ENCODE measurements at regions not wholly inside any gene's neighbourhood (a gene's known extent, or its start where the extent isn't known, plus 50 kb on each side); places are given as distances from the start of the nearest gene placed in this dataset.

GRCh38 chr1:4271338-4271998 is 371.4 kb upstream of the C1orf174 start:
- no peak overlapping the region for H3K27ac ChIP-seq (ENCODE audit: low read depth in 2 of 2, low read length in 2 of 2)
- H3K4me1 ChIP-seq (ENCODE audit: control insufficient read depth in 2 of 3, insufficient read depth in 2 of 3, low read depth in 1 of 3, low read length in 3 of 3) = peaks cover 0 to 17% (median 5%) of the 10 kb centered on the region in 3 donors
- TF ChIP-seq, protein P1, sequence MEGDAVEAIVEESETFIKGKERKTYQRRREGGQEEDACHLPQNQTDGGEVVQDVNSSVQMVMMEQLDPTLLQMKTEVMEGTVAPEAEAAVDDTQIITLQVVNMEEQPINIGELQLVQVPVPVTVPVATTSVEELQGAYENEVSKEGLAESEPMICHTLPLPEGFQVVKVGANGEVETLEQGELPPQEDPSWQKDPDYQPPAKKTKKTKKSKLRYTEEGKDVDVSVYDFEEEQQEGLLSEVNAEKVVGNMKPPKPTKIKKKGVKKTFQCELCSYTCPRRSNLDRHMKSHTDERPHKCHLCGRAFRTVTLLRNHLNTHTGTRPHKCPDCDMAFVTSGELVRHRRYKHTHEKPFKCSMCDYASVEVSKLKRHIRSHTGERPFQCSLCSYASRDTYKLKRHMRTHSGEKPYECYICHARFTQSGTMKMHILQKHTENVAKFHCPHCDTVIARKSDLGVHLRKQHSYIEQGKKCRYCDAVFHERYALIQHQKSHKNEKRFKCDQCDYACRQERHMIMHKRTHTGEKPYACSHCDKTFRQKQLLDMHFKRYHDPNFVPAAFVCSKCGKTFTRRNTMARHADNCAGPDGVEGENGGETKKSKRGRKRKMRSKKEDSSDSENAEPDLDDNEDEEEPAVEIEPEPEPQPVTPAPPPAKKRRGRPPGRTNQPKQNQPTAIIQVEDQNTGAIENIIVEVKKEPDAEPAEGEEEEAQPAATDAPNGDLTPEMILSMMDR (IDR thresholded peaks at IDR 0.05; ENCODE audit: borderline replicate concordance, extremely low read depth, insufficient read depth) = no peak
- no peaks in the 10 kb centered on the region for H3K36me3 ChIP-seq (ENCODE audit: control insufficient read depth in 2 of 3, insufficient read depth in 3 of 3, low read length in 3 of 3)
- DNase-seq = no peak
- no peaks in the 10 kb centered on the region for H3K9me3 ChIP-seq (ENCODE audit: control insufficient read depth in 2 of 3, insufficient read depth in 1 of 3, low read length in 3 of 3)
- H3K27me3 ChIP-seq (ENCODE audit: control insufficient read depth, insufficient read depth, low read length) = no peaks in the 10 kb centered on the region
- H3K4me3 ChIP-seq (ENCODE audit: low read length in 3 of 3) = no peak overlapping the region
- H3K9ac ChIP-seq (ENCODE audit: low read length in 3 of 3) = no peak overlapping the region
- intact Hi-C loops (cut with DNase I) = no loop called here
- FAIRE-seq = no peak

- H3K36me3 ChIP-seq (ENCODE audit: control insufficient read depth in 2 of 3, insufficient read depth in 3 of 3, low read length in 3 of 3) = no peaks in the 10 kb centered on the region
These were observed 372.5 kb upstream of the C1orf174 start for GRCh38 chr1:4272568-4272967.

GRCh38 chr1:4273243-4273642 is 373.2 kb upstream of the C1orf174 start:
- no peaks in the 10 kb centered on the region for H3K36me3 ChIP-seq (ENCODE audit: control insufficient read depth in 2 of 3, insufficient read depth in 3 of 3, low read length in 3 of 3)
- H3K4me1 ChIP-seq (ENCODE audit: control insufficient read depth in 2 of 3, insufficient read depth in 2 of 3, low read depth in 1 of 3, low read length in 3 of 3) = peaks cover 0 to 2% (median 0%) of the 10 kb centered on the region in 3 donors
- H3K4me3 ChIP-seq (ENCODE audit: low read length in 3 of 3) = no peak overlapping the region
- intact Hi-C loops (cut with DNase I) = no loop called here
- no peaks in the 10 kb centered on the region for H3K27me3 ChIP-seq (ENCODE audit: control insufficient read depth, insufficient read depth, low read length)
- DNase-seq = no peak
- H3K9me3 ChIP-seq (ENCODE audit: control insufficient read depth in 2 of 3, insufficient read depth in 1 of 3, low read length in 3 of 3) = peaks cover 0 to 11% (median 6%) of the 10 kb centered on the region in 3 donors
- FAIRE-seq = no peak
- H3K9ac ChIP-seq (ENCODE audit: low read length in 3 of 3) = no peak overlapping the region
- TF ChIP-seq, protein P1 (IDR thresholded peaks at IDR 0.05; ENCODE audit: borderline replicate concordance, extremely low read depth, insufficient read depth) = no peak
- no peak overlapping the region for H3K27ac ChIP-seq (ENCODE audit: low read depth in 2 of 2, low read length in 2 of 2)

More at GRCh38 chr1:4272568-4272967, 372.5 kb upstream of the C1orf174 start:
- H3K9ac ChIP-seq (ENCODE audit: low read length in 3 of 3) = no peak overlapping the region
- H3K4me1 ChIP-seq (ENCODE audit: control insufficient read depth in 2 of 3, insufficient read depth in 2 of 3, low read depth in 1 of 3, low read length in 3 of 3) = peaks cover 0 to 8% (median 5%) of the 10 kb centered on the region in 3 donors
- FAIRE-seq (no peak), DNase-seq (no peak)
- intact Hi-C loops (cut with DNase I) = no loop called here
- peaks cover 0 to 5% (median 4%) of the 10 kb centered on the region in 3 donors for H3K9me3 ChIP-seq (ENCODE audit: control insufficient read depth in 2 of 3, insufficient read depth in 1 of 3, low read length in 3 of 3)
- H3K27ac ChIP-seq (ENCODE audit: low read depth in 2 of 2, low read length in 2 of 2) = no peak overlapping the region
- H3K27me3 ChIP-seq (ENCODE audit: control insufficient read depth, insufficient read depth, low read length) = no peaks in the 10 kb centered on the region
- no peak overlapping the region for H3K4me3 ChIP-seq (ENCODE audit: low read length in 3 of 3)
- TF ChIP-seq, protein P1 (IDR thresholded peaks at IDR 0.05; ENCODE audit: borderline replicate concordance, extremely low read depth, insufficient read depth) = no peak

Measured in kidney (tissue), 13 donors.